ENCODE measurements at regions not wholly inside any gene's neighbourhood (a gene's known extent, or its start where the extent isn't known, plus 50 kb on each side); places are given as distances from the start of the nearest gene placed in this dataset.
"Not testable (repeated sequence)": the region's sequence is repeated elsewhere in the genome, so short reads cannot be mapped to it uniquely, and the experiment has no call there.

GRCh38 chr17:21551081-21551881, 141.0 kb upstream of the KCNJ18 start:
- DNase-seq, result peak; percentile 59 to 76 (median 69)

DNA sequence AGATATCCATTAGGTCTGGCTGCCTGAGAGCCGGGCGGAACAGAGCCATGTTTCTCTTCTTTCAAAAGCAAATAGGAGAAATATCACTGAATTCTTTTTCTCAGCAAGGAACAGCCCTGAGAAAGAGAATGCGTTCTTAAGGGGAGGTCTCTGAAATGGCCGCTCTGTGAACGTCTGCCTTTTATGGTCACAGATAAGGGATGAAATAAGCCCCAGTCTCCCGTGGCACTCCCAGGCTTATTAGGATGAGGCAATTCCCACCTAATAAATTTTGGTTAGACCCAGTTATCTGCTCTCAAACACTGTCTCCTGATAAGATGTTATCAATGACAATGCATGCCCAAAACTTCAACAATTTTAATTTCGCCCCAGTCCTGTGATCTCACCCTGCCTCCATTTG, 133.4 kb upstream of the KCNJ18 start:
- not testable (repeated sequence) for DNase-seq

- DNase-seq, result no peak
Observed at GRCh38 chr17:21564262-21564661, 128.1 kb upstream of the KCNJ18 start.

DNA sequence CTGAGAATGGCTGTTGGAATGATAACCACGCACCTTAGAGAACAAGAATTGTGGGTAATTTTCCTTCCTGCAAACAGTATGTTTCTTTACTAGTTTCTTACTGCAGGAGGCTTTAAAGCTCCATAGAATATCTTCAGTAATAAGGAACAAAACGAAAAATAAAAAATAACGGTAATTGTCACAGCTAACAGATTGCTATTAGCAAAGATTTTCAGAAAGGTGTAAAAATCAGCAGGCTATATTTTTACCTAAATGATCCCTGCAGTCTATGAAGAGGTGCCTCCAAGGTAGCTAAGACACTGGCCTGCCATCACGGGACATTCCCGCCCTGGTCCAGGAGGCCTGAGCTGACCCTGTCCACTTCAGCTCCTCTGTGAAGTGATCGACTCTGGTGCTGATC, 127.6 kb upstream of the KCNJ18 start:
- not testable (repeated sequence) for DNase-seq

DNA sequence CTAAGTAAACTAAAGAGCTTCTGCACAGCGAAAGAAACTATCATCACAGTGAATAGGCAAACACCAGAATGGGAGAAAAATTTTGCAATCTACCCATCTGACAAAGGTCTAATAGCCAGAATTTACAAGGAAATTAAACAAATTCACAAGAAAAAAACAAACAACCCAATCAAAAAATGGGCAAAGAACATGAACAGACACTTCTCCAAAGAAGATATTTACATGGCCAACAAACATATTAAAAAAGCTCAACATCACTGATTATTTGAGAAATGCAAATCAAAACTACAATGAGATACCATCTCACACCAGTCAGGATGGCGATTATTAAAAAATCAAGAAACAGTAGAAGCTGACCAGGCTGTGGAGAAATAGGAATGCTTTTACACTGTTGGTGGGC, 121.9 kb upstream of the KCNJ18 start:
- DNase-seq, result not testable (repeated sequence)

DNA sequence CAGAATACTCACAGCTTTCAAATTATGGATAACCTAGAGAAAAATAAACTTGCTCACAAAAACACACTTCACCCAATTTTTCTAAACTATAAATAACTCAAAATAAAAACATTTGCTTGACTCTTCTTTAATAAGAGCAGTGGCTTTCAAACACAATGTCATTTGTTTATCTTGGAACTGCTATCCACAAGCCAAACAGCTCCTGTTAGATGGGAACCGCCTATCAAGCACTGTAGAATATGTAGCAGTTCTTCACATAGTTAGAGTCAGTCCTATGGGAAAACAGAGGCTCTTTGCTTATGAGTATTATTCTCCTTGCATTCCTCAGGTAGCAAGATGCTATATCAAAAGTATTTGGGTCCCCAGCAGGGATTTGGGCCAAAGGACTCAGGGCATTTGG, 120.2 kb upstream of the KCNJ18 start:
- not testable (repeated sequence) for DNase-seq

- DNase-seq, result not testable (repeated sequence)
Observed at GRCh38 chr17:21573271-21573960, 118.9 kb upstream of the KCNJ18 start.

GRCh38 chr17:21573961-21574610, 118.2 kb upstream of the KCNJ18 start:
- peak in 2 of 5 donors; percentile 36 for DNase-seq

- not testable (repeated sequence) for DNase-seq
Observed at GRCh38 chr17:21574611-21575255, 117.6 kb upstream of the KCNJ18 start.

DNA sequence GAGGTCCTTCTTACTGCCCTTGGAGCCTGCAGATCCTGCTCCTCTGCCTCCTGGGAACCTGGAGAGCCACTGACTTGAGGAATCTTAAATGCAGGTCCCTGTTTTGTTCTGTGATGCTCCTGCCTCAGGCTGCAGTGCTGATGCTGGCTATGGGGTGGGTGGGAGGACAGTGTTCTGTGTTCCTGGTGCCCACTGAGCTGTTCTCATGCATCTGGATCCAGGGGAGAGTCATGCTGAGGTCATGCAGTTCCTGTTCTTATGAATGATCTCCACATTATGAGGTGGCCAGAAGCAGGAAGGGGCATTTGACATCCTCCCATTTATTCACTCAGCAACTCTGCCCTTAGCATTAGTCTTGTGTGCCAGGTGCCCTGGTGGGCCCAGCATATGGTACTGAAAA, 113.5 kb upstream of the KCNJ18 start:
- not testable (repeated sequence) for DNase-seq

DNA sequence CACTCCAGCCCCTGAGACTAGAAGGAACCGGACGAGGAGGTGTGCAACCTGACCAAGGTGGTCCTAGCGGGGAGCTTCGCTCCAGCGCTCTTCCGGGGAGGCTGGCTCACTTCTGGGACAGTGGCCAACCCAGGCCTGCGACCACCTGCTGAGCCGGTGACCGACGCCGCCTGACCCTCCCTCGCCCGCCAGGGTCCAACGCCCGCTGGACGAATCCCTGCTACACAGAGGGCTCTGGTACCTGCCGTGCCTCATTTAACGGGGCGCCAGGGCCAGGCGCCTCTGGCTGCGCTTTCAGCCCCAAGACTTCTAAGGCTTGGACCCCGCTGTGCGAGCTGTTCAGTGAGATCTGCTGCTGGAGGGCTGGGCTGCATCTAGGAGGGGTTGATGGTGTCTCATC, 99.5 kb upstream of the KCNJ18 start:
- no peak for DNase-seq

GRCh38 chr17:21593452-21594105, 98.7 kb upstream of the KCNJ18 start:
- DNase-seq, result not testable (repeated sequence)

DNA sequence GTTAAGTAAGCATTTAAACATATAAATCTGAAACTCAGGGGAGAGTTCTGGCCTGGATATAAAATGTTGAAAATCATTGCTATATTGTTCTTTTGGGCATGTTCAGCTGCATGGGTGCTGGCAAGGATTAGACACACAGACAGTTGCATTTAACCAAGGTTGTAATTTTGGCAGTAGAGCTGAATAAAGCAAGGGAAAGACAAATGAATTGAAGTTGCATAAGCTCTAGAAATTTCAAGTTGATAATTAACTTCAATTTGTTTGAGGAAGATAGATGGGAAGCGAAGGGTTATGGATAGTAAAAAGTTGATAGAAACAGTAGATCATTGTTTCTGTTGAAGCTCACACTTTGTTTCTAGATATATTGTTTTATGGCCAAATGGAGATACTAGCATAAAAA, 97.2 kb upstream of the KCNJ18 start:
- no peak for DNase-seq

DNA sequence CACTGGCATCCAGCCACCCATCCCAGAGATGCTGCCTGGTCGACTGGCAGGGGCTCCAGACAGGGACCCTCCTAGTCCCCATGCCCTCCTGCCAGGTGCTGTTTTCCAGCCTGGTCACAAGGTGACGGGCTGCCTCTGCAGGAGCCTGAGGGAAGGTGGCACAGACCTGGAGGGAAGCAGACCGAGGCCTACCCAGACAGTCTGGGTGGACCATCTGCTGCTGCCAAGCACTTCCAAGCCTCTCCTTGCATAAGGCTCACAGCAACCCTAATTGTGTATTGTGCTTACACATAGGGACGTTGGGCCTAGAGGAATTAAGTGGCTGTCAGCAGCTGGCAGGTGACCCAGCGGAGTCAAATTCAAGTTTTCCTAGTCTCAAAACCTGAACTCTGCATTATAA, 90.1 kb upstream of the KCNJ18 start:
- DNase-seq, result no peak

GRCh38 chr17:21603292-21603691, 89.0 kb upstream of the KCNJ18 start:
- not testable (repeated sequence) for DNase-seq

DNA sequence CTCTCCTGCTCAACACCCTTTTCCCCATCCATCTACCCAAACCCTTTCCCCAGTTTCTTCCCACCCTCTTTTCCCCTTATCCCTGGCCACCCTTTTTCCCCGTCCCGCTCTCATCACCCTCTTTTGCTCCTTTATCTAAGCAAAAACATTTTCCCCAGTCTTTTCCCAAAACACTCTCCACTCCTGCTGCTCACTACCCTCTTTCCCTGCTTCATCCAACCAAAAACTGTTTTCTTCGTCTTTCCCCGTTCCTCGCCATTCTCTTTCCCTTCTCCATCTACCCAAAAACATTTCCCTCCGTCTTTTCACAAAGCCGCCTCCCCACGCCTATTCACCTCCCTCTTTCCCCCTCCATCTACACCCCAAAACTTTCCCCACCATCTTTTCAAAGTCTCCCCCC, 80.9 kb upstream of the KCNJ18 start:
- not testable (repeated sequence) for DNase-seq

GRCh38 chr17:21612123-21613070, 79.9 kb upstream of the KCNJ18 start:
- not testable (repeated sequence) for DNase-seq

DNA sequence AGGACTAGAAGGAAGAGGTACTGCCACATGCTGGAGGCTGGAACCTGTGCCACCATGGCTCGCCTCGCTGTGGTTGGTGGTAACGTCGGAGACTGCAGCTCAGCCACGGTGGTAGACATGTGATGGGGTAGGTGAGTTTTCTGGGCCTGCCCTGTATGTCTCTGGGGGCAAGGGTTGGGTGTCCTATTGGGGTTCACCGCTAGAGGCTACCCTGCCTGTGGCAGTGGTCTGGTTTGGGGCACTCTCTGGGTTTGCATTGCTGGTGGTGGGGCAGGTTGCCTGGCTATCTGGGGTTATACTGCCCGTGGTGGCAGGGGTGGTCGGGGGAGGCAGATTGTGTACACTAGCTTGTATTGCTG, 79.3 kb upstream of the KCNJ18 start:
- no peak for DNase-seq

GRCh38 chr17:21626987-21627386, 65.3 kb upstream of the KCNJ18 start:
- DNase-seq, result not testable (repeated sequence)
